DND-41 (cell line): ENCODE measurements at regions not wholly inside any gene's neighbourhood (a gene's known extent, or its start where the extent isn't known, plus 50 kb on each side); places are given as distances from the start of the nearest gene placed in this dataset.
"Not testable (repeated sequence)": the region's sequence is repeated elsewhere in the genome, so short reads cannot be mapped to it uniquely, and the experiment has no call there.

Source experiments
- ATAC-seq: fragments of 200-7000 bp; cut with Tn5 transposase; 3 replicates; pipeline ENCODE4 v1.9.1; 2021; ENCODE audit warnings: low read depth; ENCODE audit not compliant: insufficient read depth
- DNase-seq: peaks from one replicate; pipeline ENCODE4 v3.0.0-alpha.2; 2020
- H2AFZ ChIP-seq: 2 replicates; pipeline ENCODE4 v1.6.0; 2012; ENCODE audit warnings: low read depth, low read length
- H3K27ac ChIP-seq: 2 replicates; pipeline ENCODE4 v1.5.1; 2012; ENCODE audit warnings: low read length, inconsistent platforms
- H3K27me3 ChIP-seq: fragments of 200-600 bp; sonication (generic); 2 replicates; pipeline ENCODE4 v1.6.0; 2012; ENCODE audit warnings: low read length, mild to moderate bottlenecking, inconsistent platforms; ENCODE audit not compliant: insufficient read depth, poor library complexity
- H3K36me3 ChIP-seq: 2 replicates; pipeline ENCODE4 v1.5.1; 2012; ENCODE audit warnings: low read length, inconsistent platforms; ENCODE audit not compliant: insufficient read depth
- H3K4me1 ChIP-seq: 2 replicates; pipeline ENCODE4 v1.5.1; 2012; ENCODE audit warnings: mild to moderate bottlenecking, low read length; ENCODE audit not compliant: insufficient read depth
- H3K4me2 ChIP-seq: 2 replicates; pipeline ENCODE4 v1.6.0; 2012; ENCODE audit warnings: mild to moderate bottlenecking, moderate library complexity, low read length, inconsistent platforms; ENCODE audit not compliant: insufficient read depth
- H3K4me3 ChIP-seq, 2 experiments: fragments of 200-600 bp in 1 of 2; shearing (Covaris generic) in 1 of 2; 2 replicates each; pipeline ENCODE4 v1.5.1; 2012 to 2016; ENCODE audit warnings: inconsistent platforms in 2 of 2, low read length in 2 of 2, mild to moderate bottlenecking in 2 of 2, low read depth in 1 of 2, moderate library complexity in 1 of 2
- H3K79me2 ChIP-seq: 2 replicates; pipeline ENCODE4 v1.6.0; 2012; ENCODE audit warnings: low read length, inconsistent platforms; ENCODE audit not compliant: insufficient read depth
- H3K9ac ChIP-seq: 2 replicates; pipeline ENCODE4 v1.6.0; 2012; ENCODE audit warnings: low read depth, mild to moderate bottlenecking, inconsistent platforms, low read length, moderate library complexity
- H3K9me3 ChIP-seq: 2 replicates; pipeline ENCODE4 v1.5.1; 2012; ENCODE audit warnings: low read length, moderate library complexity, mild to moderate bottlenecking, inconsistent platforms; ENCODE audit not compliant: insufficient read depth, severe bottlenecking
- H4K20me1 ChIP-seq: 2 replicates; pipeline ENCODE4 v1.6.0; 2012; ENCODE audit warnings: low read length; ENCODE audit not compliant: insufficient read depth
- CTCF ChIP-seq: IDR thresholded peaks from 2 replicates; pipeline ENCODE4 v1.5.1; 2012; ENCODE audit warnings: borderline replicate concordance, low read length, moderate library complexity, mild to moderate bottlenecking; ENCODE audit not compliant: poor library complexity, severe bottlenecking; ENCODE audit errors: extremely low read depth
- EZH2 ChIP-seq: IDR thresholded peaks from 3 replicates; pipeline ENCODE4 v1.6.1; 2012; ENCODE audit warnings: borderline replicate concordance, low read depth, mild to moderate bottlenecking, moderate library complexity, low read length, inconsistent platforms; ENCODE audit not compliant: severe bottlenecking

- H3K4me2 ChIP-seq = no peak overlapping the region
- no peaks in the 10 kb centered on the region for H4K20me1 ChIP-seq
- H3K27ac ChIP-seq = no peak overlapping the region
- ATAC-seq = no peak
- peaks cover 2% of the 10 kb centered on the region for H3K9me3 ChIP-seq
- TF ChIP-seq CTCF (no peak), EZH2 (no peak)
- H2AFZ ChIP-seq = no peak overlapping the region
- H3K79me2 ChIP-seq = no peaks in the 10 kb centered on the region
- no peaks in the 10 kb centered on the region for H3K4me1 ChIP-seq
- no peaks in the 10 kb centered on the region for H3K27me3 ChIP-seq
- H3K4me3 ChIP-seq = no peak overlapping the region
- no peak overlapping the region for H3K9ac ChIP-seq
- no peak for DNase-seq
- no peaks in the 10 kb centered on the region for H3K36me3 ChIP-seq
Measured at GRCh38 chr15:58378241-58379085, 53.3 kb upstream of the LIPC start.

- not testable (repeated sequence) for H3K27ac ChIP-seq, H4K20me1 ChIP-seq, H3K79me2 ChIP-seq, H3K4me2 ChIP-seq, ATAC-seq, H2AFZ ChIP-seq, H3K4me3 ChIP-seq, H3K9me3 ChIP-seq, H3K36me3 ChIP-seq, H3K9ac ChIP-seq, H3K27me3 ChIP-seq, H3K4me1 ChIP-seq, DNase-seq
Measured at GRCh38 chr15:58379454-58379853, 52.3 kb upstream of the LIPC start.

GRCh38 chr15:58380280-58380945, 51.4 kb upstream of the LIPC start:
- Histone ChIP-seq H3K9ac (no peak overlapping the region), H2AFZ (no peak overlapping the region), H3K36me3 (no peaks in the 10 kb centered on the region), H4K20me1 (no peaks in the 10 kb centered on the region), H3K4me1 (no peaks in the 10 kb centered on the region), H3K4me2 (no peak overlapping the region), H3K27me3 (no peaks in the 10 kb centered on the region), H3K79me2 (no peaks in the 10 kb centered on the region), H3K4me3 (no peak overlapping the region), H3K27ac (no peak overlapping the region), H3K9me3 (no peaks in the 10 kb centered on the region)
- TF ChIP-seq EZH2 = no peak
- no peak for TF ChIP-seq CTCF
- DNase-seq = no peak
- ATAC-seq = no peak

GRCh38 chr15:58381697-58382096, 50.1 kb upstream of the LIPC start:
- Histone ChIP-seq H3K4me2 (no peak overlapping the region), H3K4me3 (no peak overlapping the region), H3K79me2 (no peaks in the 10 kb centered on the region), H4K20me1 (no peaks in the 10 kb centered on the region), H3K36me3 (no peaks in the 10 kb centered on the region), H3K9ac (no peak overlapping the region), H3K27me3 (no peaks in the 10 kb centered on the region), H3K27ac (no peak overlapping the region), H2AFZ (no peak overlapping the region), H3K4me1 (no peaks in the 10 kb centered on the region), H3K9me3 (no peaks in the 10 kb centered on the region)
- DNase-seq (no peak), ATAC-seq (no peak)
- TF ChIP-seq EZH2 (no peak), CTCF (no peak)
